AG09319 (cell line): ENCODE measurements at regions not wholly inside any gene's neighbourhood (a gene's known extent, or its start where the extent isn't known, plus 50 kb on each side); places are given as distances from the start of the nearest gene placed in this dataset.
"Not testable (repeated sequence)": the region's sequence is repeated elsewhere in the genome, so short reads cannot be mapped to it uniquely, and the experiment has no call there.

Source experiments
- DNase-seq: peaks from one replicate; pipeline ENCODE4 v3.0.0-alpha.2; 2010; ENCODE audit warnings: low read depth; ENCODE audit errors: extremely low read depth
- TF ChIP-seq, protein P1 (sequence below): IDR thresholded peaks from 2 replicates; pipeline ENCODE4 v1.5.1; 2011; ENCODE audit warnings: low read depth, mild to moderate bottlenecking, inconsistent platforms, low read length, moderate library complexity

DNA sequence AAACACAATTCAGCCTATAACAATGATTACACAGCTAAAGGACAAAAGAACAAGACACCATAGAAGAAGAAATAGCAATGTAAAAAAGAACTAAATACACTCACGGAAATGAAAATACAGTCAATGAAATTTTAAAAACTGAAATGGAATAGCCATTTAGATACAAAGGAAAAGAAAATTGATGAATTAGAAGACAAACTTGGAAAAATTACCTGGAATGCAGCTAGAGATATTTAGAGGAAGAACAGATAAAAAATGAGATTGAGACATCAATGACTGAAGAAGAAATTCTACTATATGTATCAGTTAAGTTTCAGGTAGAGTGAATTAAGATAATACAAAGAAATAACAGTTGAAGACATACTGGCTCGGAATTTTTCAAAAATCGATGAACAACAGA, 430.4 kb upstream of the NR5A2 start:
- no peak for DNase-seq
- TF ChIP-seq, protein P1, sequence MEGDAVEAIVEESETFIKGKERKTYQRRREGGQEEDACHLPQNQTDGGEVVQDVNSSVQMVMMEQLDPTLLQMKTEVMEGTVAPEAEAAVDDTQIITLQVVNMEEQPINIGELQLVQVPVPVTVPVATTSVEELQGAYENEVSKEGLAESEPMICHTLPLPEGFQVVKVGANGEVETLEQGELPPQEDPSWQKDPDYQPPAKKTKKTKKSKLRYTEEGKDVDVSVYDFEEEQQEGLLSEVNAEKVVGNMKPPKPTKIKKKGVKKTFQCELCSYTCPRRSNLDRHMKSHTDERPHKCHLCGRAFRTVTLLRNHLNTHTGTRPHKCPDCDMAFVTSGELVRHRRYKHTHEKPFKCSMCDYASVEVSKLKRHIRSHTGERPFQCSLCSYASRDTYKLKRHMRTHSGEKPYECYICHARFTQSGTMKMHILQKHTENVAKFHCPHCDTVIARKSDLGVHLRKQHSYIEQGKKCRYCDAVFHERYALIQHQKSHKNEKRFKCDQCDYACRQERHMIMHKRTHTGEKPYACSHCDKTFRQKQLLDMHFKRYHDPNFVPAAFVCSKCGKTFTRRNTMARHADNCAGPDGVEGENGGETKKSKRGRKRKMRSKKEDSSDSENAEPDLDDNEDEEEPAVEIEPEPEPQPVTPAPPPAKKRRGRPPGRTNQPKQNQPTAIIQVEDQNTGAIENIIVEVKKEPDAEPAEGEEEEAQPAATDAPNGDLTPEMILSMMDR = no peak

DNA sequence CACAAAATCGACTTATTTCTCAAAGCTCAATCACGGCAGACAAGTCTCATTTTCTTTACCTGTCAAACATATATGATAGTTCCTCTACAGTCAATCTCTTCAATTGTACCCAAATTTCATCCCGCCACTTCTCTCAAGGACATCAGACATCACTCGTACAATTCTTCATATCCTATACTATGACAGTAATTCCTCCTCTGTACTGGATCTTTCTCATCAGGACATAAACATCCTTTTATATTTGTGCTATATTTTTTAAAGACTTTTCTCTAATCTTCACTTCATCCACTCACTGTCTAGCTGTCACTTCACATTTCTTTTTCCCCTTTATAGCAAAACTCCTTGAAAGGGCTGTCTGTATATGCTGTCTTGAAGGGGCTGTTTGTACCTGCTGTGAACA, 419.1 kb upstream of the NR5A2 start:
- no peak for DNase-seq
- TF ChIP-seq, protein P1 = no peak

DNA sequence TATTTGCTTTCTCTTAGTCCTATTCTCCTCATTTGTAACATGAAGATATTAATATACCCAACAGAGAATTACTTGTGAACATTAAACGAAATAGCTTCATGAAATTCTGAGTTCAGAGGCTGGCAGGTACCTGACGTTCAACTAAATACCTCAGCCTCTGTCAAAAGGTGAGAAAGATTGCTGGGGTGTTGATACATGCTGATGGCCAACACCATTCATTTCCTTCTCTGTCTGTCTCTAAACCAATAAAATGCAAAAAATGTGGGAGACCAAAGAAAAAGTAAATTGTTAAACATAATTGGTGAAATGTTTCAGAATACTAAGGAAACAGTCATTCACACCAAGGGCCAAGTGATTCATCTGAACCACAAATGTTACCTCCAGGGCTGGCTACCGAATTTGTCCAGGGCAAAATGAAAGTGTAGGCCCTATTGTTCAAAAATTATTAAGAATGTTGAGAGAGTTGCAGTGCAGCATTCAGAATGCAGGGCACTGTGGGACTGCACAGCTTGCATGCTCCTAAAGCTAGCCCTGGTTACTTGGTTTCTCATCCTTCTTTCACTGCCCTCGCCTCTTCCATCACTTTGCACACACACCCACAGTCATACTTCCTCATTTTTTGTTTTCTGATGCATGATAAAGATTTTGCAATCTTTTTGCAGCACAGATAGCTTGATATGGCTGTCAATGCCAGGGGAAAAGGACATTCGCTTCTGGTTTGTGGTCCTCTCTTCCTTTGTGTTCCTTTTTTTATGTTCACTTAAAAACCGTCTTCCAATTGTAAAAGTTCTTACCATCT, 414.3 kb upstream of the NR5A2 start:
- DNase-seq = no peak
- TF ChIP-seq, protein P1 = no peak

DNA sequence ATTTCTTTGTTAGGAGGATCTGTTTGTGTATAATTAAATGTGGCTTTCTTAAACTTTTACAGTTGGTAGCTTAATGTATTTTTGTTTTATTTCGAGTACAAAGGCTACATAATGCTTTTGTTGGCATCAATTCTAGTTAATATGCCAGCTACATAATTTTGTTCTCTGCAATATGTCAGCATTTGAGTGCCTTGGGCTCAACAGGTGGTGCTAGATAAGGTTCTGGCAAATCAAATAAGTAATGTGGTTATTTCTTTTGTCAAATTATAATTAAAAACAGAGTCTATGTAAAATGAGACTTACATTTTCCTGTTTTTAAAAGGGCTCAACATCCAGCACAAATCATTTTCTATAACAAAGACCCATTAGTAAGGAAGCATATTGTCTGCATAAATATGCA, 410.6 kb upstream of the NR5A2 start:
- TF ChIP-seq, protein P1 = no peak
- DNase-seq = no peak

DNA sequence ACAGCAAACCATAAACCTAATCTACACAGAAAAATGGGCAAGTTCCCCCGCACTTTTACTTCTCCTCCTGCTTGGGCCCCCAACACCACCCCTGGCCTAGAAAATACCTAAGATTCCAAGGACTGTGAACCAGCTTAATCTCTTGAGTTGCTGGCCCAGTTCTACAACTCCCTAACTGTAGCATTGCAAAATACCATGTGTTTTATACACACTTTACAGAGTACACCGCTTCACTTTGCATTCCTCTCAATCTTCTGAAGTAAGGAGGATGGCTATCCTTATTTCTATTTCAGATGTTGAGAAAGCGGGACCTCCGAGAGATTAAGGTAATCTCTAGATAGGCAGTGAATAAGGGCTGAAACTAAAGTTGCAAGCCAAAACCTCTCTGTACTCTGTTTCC, 408.3 kb upstream of the NR5A2 start:
- DNase-seq = no peak
- TF ChIP-seq, protein P1 = no peak

DNA sequence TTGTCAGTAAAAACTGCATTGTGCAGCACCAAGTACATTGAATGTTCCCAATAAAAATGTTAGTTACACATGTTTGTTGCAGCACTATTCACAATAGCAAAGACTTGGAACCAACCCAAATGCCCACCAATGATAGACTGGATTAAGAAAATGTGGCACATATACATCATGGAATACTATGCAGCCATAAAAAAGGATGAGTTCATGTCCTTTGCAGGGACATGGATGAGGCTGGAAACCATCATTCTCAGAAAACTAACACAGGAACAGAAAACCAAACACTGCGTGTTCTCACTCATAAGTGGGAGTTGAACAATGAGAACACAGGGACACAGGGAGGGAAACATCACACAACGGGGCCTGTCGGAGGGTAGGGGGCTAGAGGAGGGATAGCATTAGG, 401.3 kb upstream of the NR5A2 start:
- not testable (repeated sequence) for DNase-seq

DNA sequence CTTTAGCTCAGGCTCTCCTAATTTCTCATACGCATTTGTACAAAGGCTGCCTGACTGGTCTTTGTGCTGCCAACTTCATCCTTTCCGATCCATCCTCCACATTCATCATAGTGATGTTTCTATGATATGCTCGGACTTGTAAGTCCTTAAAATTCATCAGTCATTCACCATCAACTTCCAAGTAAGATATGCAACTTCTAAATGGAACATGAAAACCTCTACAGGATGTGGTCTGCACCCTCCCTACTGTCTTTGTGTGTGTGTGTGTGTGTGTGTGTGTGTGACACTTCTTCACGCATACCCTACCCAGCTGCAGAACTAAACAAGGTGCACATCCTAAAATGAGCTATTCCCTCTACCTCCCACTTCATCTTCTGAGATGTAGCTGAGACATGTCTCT, 397.9 kb upstream of the NR5A2 start:
- no peak for DNase-seq
- TF ChIP-seq, protein P1 = no peak

DNA sequence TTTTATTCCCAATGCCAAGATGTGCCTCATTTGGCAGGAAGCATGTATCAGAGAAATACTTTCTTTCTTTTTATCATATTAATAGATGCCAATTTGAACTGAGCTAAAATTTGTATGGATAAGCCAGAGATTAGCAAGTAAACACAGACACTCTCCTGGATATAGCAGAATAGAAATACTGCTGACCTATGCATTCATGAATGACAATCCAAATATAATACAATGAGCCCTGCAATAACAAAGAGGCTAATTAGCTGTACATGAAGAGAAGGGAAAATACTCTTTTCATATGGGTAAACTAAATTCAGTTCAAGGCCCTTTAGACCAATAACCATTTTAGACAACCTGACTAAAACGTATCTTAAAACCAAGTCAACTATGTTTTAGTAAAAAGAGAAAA, 388.1 kb upstream of the NR5A2 start:
- DNase-seq = no peak
- TF ChIP-seq, protein P1 = no peak
